HCT116 (cell line): ENCODE measurements at regions not wholly inside any gene's neighbourhood (a gene's known extent, or its start where the extent isn't known, plus 50 kb on each side); places are given as distances from the start of the nearest gene placed in this dataset.

ENCODE experiments used
- ATAC-seq: fragments of 200-7000 bp; cut with Tn5 transposase; 2 replicates; pipeline ENCODE4 v1.9.1; 2020; ENCODE audit warnings: mild to moderate bottlenecking, moderate library complexity
- BruUV-seq: library from RNA; stranded (reverse); fragments of 400-500 nt; replicated peaks from 2 replicates; lab custom pipeline; 2021; lab: Mats Ljungman, UMichigan
- CTCF ChIA-PET: fragments of 300-600 bp; sonication (Branson Sonifier 250); formaldehyde crosslinking; loops from one replicate; lab custom pipeline; 2021; ENCODE audit warnings: antibody characterized with exemption; lab: Charles Lee
- POLR2A ChIA-PET: fragments of 300-600, 350-600 bp; sonication (Branson Sonifier 250); formaldehyde crosslinking; loops from one replicate; lab custom pipeline; 2021; ENCODE audit warnings: antibody characterized with exemption; lab: Charles Lee
- RAD21 ChIA-PET, 2 experiments: fragments of 300-600 bp; sonication (Branson Sonifier 250); formaldehyde crosslinking; loops; one replicate each; lab custom pipeline; 2023; ENCODE audit warnings: low total read pairs in 2 of 2; ENCODE audit not compliant: uncharacterized antibody in 2 of 2, unreplicated experiment in 2 of 2, low non-redundant PET in 1 of 2; lab: Charles Lee
- DNase-seq: peaks from one replicate; pipeline ENCODE4 v3.0.0-alpha.2; 2010; ENCODE audit warnings: low read depth, low spot score
- H2AFZ ChIP-seq: fragments of 200-600 bp; shearing (Covaris generic), sonication (generic); 2 replicates; pipeline ENCODE4 v1.6.1; 2017; ENCODE audit warnings: low read depth, mixed run types, mixed read lengths, antibody characterized with exemption, low read length; ENCODE audit not compliant: poor library complexity, severe bottlenecking
- H3K27ac ChIP-seq: 2 replicates; pipeline ENCODE4 v1.5.1; 2012; ENCODE audit warnings: low read depth, low read length
- H3K27me3 ChIP-seq: fragments of 200-600 bp; sonication (generic); 2 replicates; pipeline ENCODE4 v1.6.1; 2016; ENCODE audit warnings: mixed run types, low read length, mixed read lengths; ENCODE audit not compliant: insufficient read depth
- H3K36me3 ChIP-seq, 2 experiments: fragments of 200-500 bp in 1 of 2; fragments of 200-600 bp in 1 of 2; sonication (Bioruptor generic) in 1 of 2; sonication (generic) in 1 of 2; 2 replicates each; pipeline versions ENCODE4 v1.5.1 to v1.6.1; 2014 to 2016; ENCODE audit warnings: low read length in 2 of 2, inconsistent platforms in 1 of 2, mixed read lengths in 1 of 2, mixed run types in 1 of 2; ENCODE audit not compliant: insufficient read depth in 2 of 2, control insufficient read depth in 1 of 2
- H3K4me1 ChIP-seq, 2 experiments: fragments of 200-600 bp in 1 of 2; sonication (generic) in 1 of 2; 2 replicates each; pipeline versions ENCODE4 v1.5.1 to v1.6.1; 2012 to 2017; ENCODE audit warnings: low read length in 2 of 2, inconsistent platforms in 1 of 2, mild to moderate bottlenecking in 1 of 2, mixed read lengths in 1 of 2, mixed run types in 1 of 2, moderate library complexity in 1 of 2; ENCODE audit not compliant: insufficient read depth in 2 of 2, control insufficient read depth in 1 of 2
- H3K4me2 ChIP-seq: fragments of 200-600 bp; sonication (generic); 2 replicates; pipeline ENCODE4 v1.6.1; 2017; ENCODE audit warnings: mixed run types, low read length, mixed read lengths
- H3K4me3 ChIP-seq, 2 experiments: fragments of 200-600 bp in 1 of 2; sonication (generic) in 1 of 2; replicated peaks in 1 of 2; 2 replicates each; pipeline ENCODE4 v1.5.1; 2011 to 2016; ENCODE audit warnings: low read length in 2 of 2, control low read depth in 1 of 2, low read depth in 1 of 2, mild to moderate bottlenecking in 1 of 2, mixed read lengths in 1 of 2, mixed run types in 1 of 2
- H3K79me2 ChIP-seq: fragments of 200-600 bp; sonication (generic); 2 replicates; pipeline ENCODE4 v1.6.1; 2017; ENCODE audit warnings: mild to moderate bottlenecking, mixed run types, low read length, moderate library complexity, mixed read lengths; ENCODE audit not compliant: insufficient read depth
- H3K9ac ChIP-seq: fragments of 200-600 bp; sonication (generic); 2 replicates; pipeline ENCODE4 v1.6.1; 2016; ENCODE audit warnings: low read length, mixed read lengths
- H3K9me2 ChIP-seq: fragments of 200-600 bp; sonication (generic), shearing (Covaris generic); 2 replicates; pipeline ENCODE4 v1.6.1; 2017; ENCODE audit warnings: mixed run types, mild to moderate bottlenecking, moderate library complexity; ENCODE audit not compliant: insufficient read depth
- H3K9me3 ChIP-seq, 2 experiments: fragments of 200-500 bp in 1 of 2; fragments of 200-600 bp in 1 of 2; sonication (Bioruptor generic) in 1 of 2; sonication (generic) in 1 of 2; 2 replicates each; pipeline ENCODE4 v1.6.1; 2014 to 2017; ENCODE audit warnings: low read length in 2 of 2, mixed read lengths in 2 of 2, inconsistent platforms in 1 of 2, low read depth in 1 of 2, mild to moderate bottlenecking in 1 of 2, mixed run types in 1 of 2, moderate library complexity in 1 of 2; ENCODE audit not compliant: control insufficient read depth in 1 of 2, insufficient read depth in 1 of 2
- H4K20me1 ChIP-seq: fragments of 200-600 bp; sonication (generic), shearing (Covaris generic); 2 replicates; pipeline ENCODE4 v1.6.1; 2017; ENCODE audit warnings: mixed run types, mild to moderate bottlenecking, moderate library complexity; ENCODE audit not compliant: insufficient read depth
- CBX3 ChIP-seq: IDR thresholded peaks from 2 replicates; pipeline ENCODE4 v1.6.1; 2012; ENCODE audit warnings: low read depth
- CEBPB ChIP-seq: IDR thresholded peaks from 2 replicates; pipeline ENCODE4 v1.6.1; 2012; ENCODE audit warnings: low read depth
- CTCF ChIP-seq, 3 experiments: fragments of 200-600 bp in 1 of 3; sonication (generic) in 1 of 3; IDR thresholded peaks in 2 of 3; conservative IDR thresholded peaks in 1 of 3; 2 replicates each; pipeline ENCODE4 v1.5.1; 2012 to 2017; ENCODE audit warnings: low read depth in 2 of 3, low read length in 2 of 3, antibody characterized with exemption in 1 of 3, borderline replicate concordance in 1 of 3, control low read depth in 1 of 3, mild to moderate bottlenecking in 1 of 3, mixed read lengths in 1 of 3, mixed run types in 1 of 3, moderate library complexity in 1 of 3; ENCODE audit not compliant: insufficient read depth in 1 of 3
- EGR1 ChIP-seq: IDR thresholded peaks from 2 replicates; pipeline ENCODE4 v1.6.1; 2012; ENCODE audit warnings: low read depth
- EZH2 ChIP-seq: fragments of 200-600 bp; sonication (generic); IDR thresholded peaks from 2 replicates; pipeline ENCODE4 v1.6.1; 2017; ENCODE audit warnings: antibody characterized with exemption, mixed run types
- EZH2phosphoT487 ChIP-seq: fragments of 200-600 bp; IDR thresholded peaks from 2 replicates; pipeline ENCODE4 v1.6.1; 2018; ENCODE audit warnings: antibody characterized with exemption, borderline replicate concordance
- FOSL1 ChIP-seq: IDR thresholded peaks from 2 replicates; pipeline ENCODE4 v1.6.1; 2012; ENCODE audit warnings: low read depth
- JUND ChIP-seq: IDR thresholded peaks from 2 replicates; pipeline ENCODE4 v1.6.1; 2012
- MAX ChIP-seq: IDR thresholded peaks from 2 replicates; pipeline ENCODE4 v1.6.1; 2012
- POLR2AphosphoS5 ChIP-seq: IDR thresholded peaks from 2 replicates; pipeline ENCODE4 v1.6.1; 2011; ENCODE audit warnings: mild to moderate bottlenecking, low read depth, low read length, moderate library complexity
- RAD21 ChIP-seq: IDR thresholded peaks from 2 replicates; pipeline ENCODE4 v1.6.1; 2012; ENCODE audit warnings: low read depth, mild to moderate bottlenecking
- REST ChIP-seq: IDR thresholded peaks from 2 replicates; pipeline ENCODE4 v1.6.1; 2012; ENCODE audit warnings: low read depth
- SIN3A ChIP-seq: IDR thresholded peaks from 2 replicates; pipeline ENCODE4 v1.6.1; 2012; ENCODE audit warnings: low read depth
- SP1 ChIP-seq: IDR thresholded peaks from 2 replicates; pipeline ENCODE4 v1.6.1; 2012; ENCODE audit warnings: low read depth
- SRF ChIP-seq: IDR thresholded peaks from 2 replicates; pipeline ENCODE4 v1.6.1; 2012; ENCODE audit warnings: low read depth
- TCF7L2 ChIP-seq: IDR thresholded peaks from 2 replicates; pipeline ENCODE4 v1.7.0; 2011; ENCODE audit warnings: borderline replicate concordance, inconsistent platforms; ENCODE audit not compliant: insufficient read depth, insufficient read length; ENCODE audit errors: extremely low read depth
- YY1 ChIP-seq: IDR thresholded peaks from 2 replicates; pipeline ENCODE4 v1.6.1; 2011; ENCODE audit warnings: low read length, low read depth, moderate library complexity, mild to moderate bottlenecking; ENCODE audit not compliant: insufficient replicate concordance; ENCODE audit errors: extremely low read depth
- ZFX ChIP-seq: fragments of 450-650 bp; IDR thresholded peaks from 2 replicates; pipeline ENCODE4 v1.6.1; 2017
- ZNF274 ChIP-seq: fragments of 200-500 bp; sonication (Bioruptor generic); IDR thresholded peaks from 2 replicates; pipeline ENCODE4 v1.6.1; 2014; ENCODE audit warnings: mild to moderate bottlenecking, low read depth, low read length, inconsistent platforms
- intact Hi-C: fragments of 100-400 bp; cut with micrococcal nuclease; formaldehyde crosslinking; loops from 2 replicates; pipeline ENCODE4 v1.10.0; 2022
- TF ChIP-seq, protein P1 (sequence below): IDR thresholded peaks from 2 replicates; pipeline ENCODE4 v1.6.1; 2012

DNA sequence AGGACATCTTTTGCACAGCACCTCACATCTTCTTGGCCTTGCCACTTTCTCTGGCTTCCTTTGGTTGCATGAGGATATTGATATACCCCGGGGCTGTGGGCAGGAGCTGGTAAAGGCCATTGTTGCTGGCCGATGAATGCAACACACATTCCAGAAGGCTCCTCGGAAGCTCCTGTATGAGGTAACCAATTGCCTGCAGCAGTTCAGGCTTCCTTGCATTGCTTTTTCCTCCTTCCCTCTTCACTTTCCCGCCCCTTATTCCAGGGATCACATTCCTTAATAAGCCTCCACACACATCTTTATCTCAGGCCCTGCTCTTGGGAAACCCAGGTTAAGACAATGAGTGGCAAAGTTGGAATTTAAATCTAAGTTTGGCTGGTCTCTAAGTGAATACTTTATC is 505.4 kb upstream of the CLINT1 start (continued):
- TF ChIP-seq, protein P1, sequence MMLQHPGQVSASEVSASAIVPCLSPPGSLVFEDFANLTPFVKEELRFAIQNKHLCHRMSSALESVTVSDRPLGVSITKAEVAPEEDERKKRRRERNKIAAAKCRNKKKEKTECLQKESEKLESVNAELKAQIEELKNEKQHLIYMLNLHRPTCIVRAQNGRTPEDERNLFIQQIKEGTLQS = no peak
- TF ChIP-seq SIN3A = no peak
- TF ChIP-seq TCF7L2 = no peak
- TF ChIP-seq CBX3 = no peak
- TF ChIP-seq POLR2AphosphoS5 = no peak
- no peak for TF ChIP-seq ZNF274

DNA sequence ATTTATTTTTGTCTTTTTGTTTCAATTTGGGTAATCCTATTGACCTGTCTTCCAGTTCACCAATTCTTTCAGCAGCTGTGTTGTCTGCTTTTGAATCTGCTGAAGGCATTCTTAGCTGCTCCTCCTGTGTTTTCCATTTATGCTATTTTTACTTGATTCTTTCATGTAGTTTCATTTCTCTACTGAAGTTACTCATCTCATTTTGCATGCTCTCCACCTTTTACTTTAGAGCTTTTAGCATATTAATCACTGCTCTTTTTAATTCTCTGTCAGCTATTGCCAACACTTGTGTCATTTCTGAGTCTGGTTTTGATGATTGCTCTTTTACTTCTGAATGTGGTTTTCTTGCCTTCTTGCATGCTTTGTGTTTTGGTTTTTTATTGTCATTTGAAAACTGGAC is 496.0 kb upstream of the CLINT1 start:
- H3K4me1 ChIP-seq = no peaks in the 10 kb centered on the region
- no TSS peak for BruUV-seq
- ATAC-seq (no peak), DNase-seq (no peak)
- H4K20me1 ChIP-seq = no peaks in the 10 kb centered on the region
- POLR2A ChIA-PET = no interaction called here
- no peaks in the 10 kb centered on the region for H3K9me3 ChIP-seq
- RAD21 ChIA-PET = no interaction called here
- no peaks in the 10 kb centered on the region for H3K36me3 ChIP-seq
- no peak overlapping the region for H3K4me3 ChIP-seq
- H3K9me2 ChIP-seq = no peaks in the 10 kb centered on the region
- no peak overlapping the region for H2AFZ ChIP-seq
- H3K9ac ChIP-seq = no peak overlapping the region
- H3K4me2 ChIP-seq = no peak overlapping the region
- no peak overlapping the region for H3K27ac ChIP-seq
- TF ChIP-seq REST (no peak), CBX3 (no peak), SRF (no peak), JUND (no peak), EGR1 (no peak), YY1 (no peak), POLR2AphosphoS5 (no peak), CTCF (IDR thresholded peaks at IDR 0.05 in 2 of 3, conservative IDR thresholded peaks at IDR 0.05 in 1 of 3; ENCODE audit: borderline replicate concordance in 1 of 3, insufficient read depth in 1 of 3, low read depth in 2 of 3, low read length in 2 of 3) (no peak), SP1 (no peak), CEBPB (no peak), ZNF274 (no peak), EZH2phosphoT487 (no peak), ZFX (no peak), FOSL1 (no peak), MAX (no peak), EZH2 (no peak), RAD21 (no peak), SIN3A (no peak), TCF7L2 (no peak)
- TF ChIP-seq, protein P1 = no peak
- H3K27me3 ChIP-seq = 0 out of 2 replicates have a peak, but pooled peaks cover 4% of the 10 kb centered on the region
- intact Hi-C loops = no loop called here
- CTCF ChIA-PET = no interaction called here
- no peaks in the 10 kb centered on the region for H3K79me2 ChIP-seq
